Neural cell (in vitro differentiated cells): ENCODE measurements at regions not wholly inside any gene's neighbourhood (a gene's known extent, or its start where the extent isn't known, plus 50 kb on each side); places are given as distances from the start of the nearest gene placed in this dataset.

Experiments used
- EZH2 ChIP-seq: fragments of 200-600, 300-800 bp; shearing (Covaris generic), sonication (generic); IDR thresholded peaks from 2 replicates; pipeline ENCODE4 v1.6.1; 2014; ENCODE audit warnings: antibody characterized with exemption, low read length, borderline replicate concordance, mild to moderate bottlenecking; ENCODE audit not compliant: insufficient read depth, poor library complexity, severe bottlenecking
- POLR2AphosphoS5 ChIP-seq: IDR thresholded peaks from 2 replicates; pipeline ENCODE4 v1.6.1; 2012
- RAD21 ChIP-seq: fragments of 450-650 bp; conservative IDR thresholded peaks from 2 replicates; pipeline ENCODE4 v1.6.1; 2014; ENCODE audit warnings: antibody characterized with exemption, mild to moderate bottlenecking, moderate library complexity
- TF ChIP-seq, protein P1 (sequence below): fragments of 450-650 bp; IDR thresholded peaks from 2 replicates; pipeline ENCODE4 v1.5.1; 2014; ENCODE audit warnings: antibody characterized with exemption, mild to moderate bottlenecking, moderate library complexity; ENCODE audit not compliant: poor library complexity, severe bottlenecking

- TF ChIP-seq, protein P1, sequence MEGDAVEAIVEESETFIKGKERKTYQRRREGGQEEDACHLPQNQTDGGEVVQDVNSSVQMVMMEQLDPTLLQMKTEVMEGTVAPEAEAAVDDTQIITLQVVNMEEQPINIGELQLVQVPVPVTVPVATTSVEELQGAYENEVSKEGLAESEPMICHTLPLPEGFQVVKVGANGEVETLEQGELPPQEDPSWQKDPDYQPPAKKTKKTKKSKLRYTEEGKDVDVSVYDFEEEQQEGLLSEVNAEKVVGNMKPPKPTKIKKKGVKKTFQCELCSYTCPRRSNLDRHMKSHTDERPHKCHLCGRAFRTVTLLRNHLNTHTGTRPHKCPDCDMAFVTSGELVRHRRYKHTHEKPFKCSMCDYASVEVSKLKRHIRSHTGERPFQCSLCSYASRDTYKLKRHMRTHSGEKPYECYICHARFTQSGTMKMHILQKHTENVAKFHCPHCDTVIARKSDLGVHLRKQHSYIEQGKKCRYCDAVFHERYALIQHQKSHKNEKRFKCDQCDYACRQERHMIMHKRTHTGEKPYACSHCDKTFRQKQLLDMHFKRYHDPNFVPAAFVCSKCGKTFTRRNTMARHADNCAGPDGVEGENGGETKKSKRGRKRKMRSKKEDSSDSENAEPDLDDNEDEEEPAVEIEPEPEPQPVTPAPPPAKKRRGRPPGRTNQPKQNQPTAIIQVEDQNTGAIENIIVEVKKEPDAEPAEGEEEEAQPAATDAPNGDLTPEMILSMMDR: no peak
- no peak for TF ChIP-seq EZH2
- no peak for TF ChIP-seq RAD21
- TF ChIP-seq POLR2AphosphoS5: no peak
Observed at GRCh38 chr2:870426-870825, 80.2 kb upstream of the SNTG2 start.
